GM23338 (cell line): ENCODE measurements at regions not wholly inside any gene's neighbourhood (a gene's known extent, or its start where the extent isn't known, plus 50 kb on each side); places are given as distances from the start of the nearest gene placed in this dataset.

Experiments
- CREB1 ChIP-seq: fragments of 250-450 bp; sonication (Bioruptor Pico); IDR thresholded peaks from 2 replicates; pipeline ENCODE4 v1.5.0; 2020; ENCODE audit warnings: low read depth, mild to moderate bottlenecking, moderate library complexity
- CTCF ChIP-seq, 2 experiments: fragments of 200-600 bp in 1 of 2; sonication (generic) in 1 of 2; conservative IDR thresholded peaks; 2 replicates each; pipeline versions ENCODE4 v1.5.1 to v1.6.1; 2016 to 2017; ENCODE audit warnings: antibody characterized with exemption in 2 of 2, low read depth in 2 of 2, mild to moderate bottlenecking in 2 of 2, moderate library complexity in 1 of 2
- EZH2 ChIP-seq: fragments of 200-600 bp; sonication (generic); IDR thresholded peaks from one replicate; pipeline ENCODE4 v1.8.0; 2017; ENCODE audit warnings: antibody characterized with exemption, mild to moderate bottlenecking, low read depth; ENCODE audit not compliant: unreplicated experiment
- EZH2phosphoT487 ChIP-seq: fragments of 200-600 bp; sonication (generic); IDR thresholded peaks from one replicate; pipeline ENCODE4 v1.8.1; 2018; ENCODE audit warnings: antibody characterized with exemption; ENCODE audit not compliant: unreplicated experiment
- JUNB ChIP-seq: IDR thresholded peaks from one replicate; pipeline ENCODE4 v1.6.1; 2016; ENCODE audit warnings: antibody characterized with exemption; ENCODE audit not compliant: unreplicated experiment
- POLR2AphosphoS5 ChIP-seq: IDR thresholded peaks from 2 replicates; pipeline ENCODE4 v1.6.1; 2016; ENCODE audit warnings: antibody characterized with exemption, low read depth
- REST ChIP-seq: IDR thresholded peaks from one replicate; pipeline ENCODE4 v1.6.1; 2018; ENCODE audit warnings: antibody characterized with exemption; ENCODE audit not compliant: unreplicated experiment
- ZNF331 ChIP-seq: fragments of 250-450 bp; sonication (Bioruptor Pico); IDR thresholded peaks from 2 replicates; pipeline ENCODE4 v1.5.0; 2020; ENCODE audit warnings: low read depth, mild to moderate bottlenecking, moderate library complexity

DNA sequence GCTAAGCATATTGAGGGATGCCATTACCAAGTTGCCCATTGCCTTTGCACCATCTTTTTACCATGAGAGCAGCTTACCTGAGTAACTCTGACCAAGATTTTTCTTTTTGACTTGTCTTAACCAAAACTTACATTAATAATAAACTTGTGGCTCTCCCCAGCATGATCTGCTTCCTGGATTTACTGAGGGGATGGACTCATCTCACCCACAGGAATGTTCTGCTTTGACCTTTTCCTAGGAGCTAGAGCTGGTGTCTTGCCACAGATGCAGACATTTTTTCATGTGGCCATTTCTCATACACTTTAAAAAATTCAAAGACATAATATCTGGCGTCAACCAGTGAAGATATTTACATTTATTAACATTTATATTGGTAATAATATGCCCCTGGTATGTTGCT is 79.2 kb upstream of the EFHC2 start:
- TF ChIP-seq CTCF (conservative IDR thresholded peaks at IDR 0.05; ENCODE audit: low read depth in 2 of 2) (no peak), ZNF331 (CRISPR knock-in tag) (no peak), EZH2 (no peak), EZH2phosphoT487 (no peak), JUNB (no peak), POLR2AphosphoS5 (no peak), REST (no peak), CREB1 (CRISPR knock-in tag) (no peak)
